Activated CD8-positive, alpha-beta memory T cell treated with anti-CD3 and anti-CD28 coated beads for 4 hours (primary cell): ENCODE measurements at regions not wholly inside any gene's neighbourhood (a gene's known extent, or its start where the extent isn't known, plus 50 kb on each side); places are given as distances from the start of the nearest gene placed in this dataset.

Experiments used
- DNase-seq, 2 donors: peaks; one replicate each; pipeline ENCODE4 v3.0.0-alpha.2; 2020; ENCODE audit warnings: low read depth in 2 of 2

DNA sequence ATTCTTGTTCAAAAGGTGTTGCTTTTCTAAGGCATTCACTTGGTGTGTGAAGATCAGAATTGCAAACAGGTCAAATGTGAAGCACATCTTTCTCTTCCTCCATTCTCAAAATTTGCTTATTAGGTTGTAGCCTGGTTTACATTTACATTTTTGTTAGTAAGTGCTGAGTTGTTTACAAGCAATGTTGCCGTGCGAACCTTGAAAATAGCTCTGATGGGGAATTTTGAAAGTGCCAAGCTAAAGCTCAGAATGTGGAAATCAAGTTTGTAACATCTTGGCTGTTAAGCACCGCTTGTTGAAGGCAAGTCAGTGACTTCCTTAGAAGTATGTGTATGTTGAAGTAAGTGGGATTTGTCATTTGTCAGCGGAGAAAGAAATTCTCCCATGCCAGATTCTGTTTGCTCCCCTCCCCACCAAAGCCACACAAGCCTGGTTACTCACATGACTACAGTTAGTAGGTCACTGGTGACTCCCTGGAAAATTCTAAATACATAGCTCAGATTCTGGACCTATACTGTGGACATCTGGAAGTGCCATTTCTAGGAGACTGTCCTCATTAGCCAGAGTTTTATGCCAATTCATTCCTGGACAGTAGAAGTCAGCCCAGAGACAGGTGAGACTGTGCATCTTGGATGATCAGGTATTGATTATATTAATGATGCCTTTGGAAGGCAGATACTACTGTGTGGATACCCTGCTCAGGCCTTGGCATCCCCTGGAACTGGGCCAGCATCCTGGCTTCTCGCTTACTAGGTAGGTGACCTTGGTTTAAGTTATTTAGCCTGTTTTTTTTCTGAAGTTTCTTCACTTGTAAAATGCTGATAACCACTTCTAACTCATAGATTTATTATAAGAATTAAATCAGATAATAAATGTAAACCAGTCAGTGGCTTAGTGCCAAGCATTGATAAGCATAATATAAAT, 390.6 kb upstream of the SEMA6D start:
- DNase-seq: no peak

DNA sequence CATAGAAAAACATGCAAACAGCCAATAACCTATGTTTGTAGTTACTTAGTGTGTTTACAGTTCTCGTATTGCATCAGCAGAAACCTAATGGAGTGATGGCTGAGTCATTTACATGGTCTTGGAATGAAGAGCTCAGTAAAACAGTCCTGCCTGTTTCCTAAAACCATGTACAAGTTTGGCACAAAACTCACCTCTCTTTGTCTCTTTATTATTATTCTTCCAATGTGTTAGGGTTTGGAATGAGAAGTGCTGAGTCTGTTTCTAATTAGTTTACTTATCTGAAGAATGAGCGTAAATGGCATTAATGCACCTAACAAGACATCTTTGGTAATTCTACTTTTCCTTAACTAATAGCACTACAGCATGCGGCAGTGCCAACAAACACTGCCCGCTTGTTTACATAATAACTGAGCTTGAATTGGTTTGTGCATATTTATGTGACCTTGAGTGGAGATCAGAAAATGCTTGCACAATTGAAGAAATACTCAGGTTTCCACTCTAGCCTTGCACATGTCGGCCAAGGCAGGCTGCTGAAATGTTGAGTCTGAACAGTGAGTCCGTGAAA, 385.4 kb upstream of the SEMA6D start:
- no peak for DNase-seq

DNA sequence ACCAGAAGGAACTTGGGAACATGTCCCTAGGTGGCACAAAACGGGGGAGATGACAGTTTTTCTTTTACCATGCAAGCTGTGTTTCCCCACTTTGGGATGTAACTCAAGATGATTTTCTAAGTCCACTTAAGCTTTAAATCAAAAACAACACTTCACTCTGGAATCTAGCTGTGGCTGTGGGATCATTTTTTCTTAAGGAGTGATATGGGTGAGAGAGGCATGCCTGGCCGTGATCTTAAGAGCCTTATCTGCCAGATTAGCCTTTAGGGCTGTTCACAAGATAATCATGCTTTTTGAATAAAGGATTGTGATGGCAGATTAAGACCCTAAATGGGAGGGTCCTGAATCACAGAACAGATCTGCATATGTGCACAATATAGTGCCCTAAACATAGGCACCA, 384.8 kb upstream of the SEMA6D start:
- no peak for DNase-seq

DNA sequence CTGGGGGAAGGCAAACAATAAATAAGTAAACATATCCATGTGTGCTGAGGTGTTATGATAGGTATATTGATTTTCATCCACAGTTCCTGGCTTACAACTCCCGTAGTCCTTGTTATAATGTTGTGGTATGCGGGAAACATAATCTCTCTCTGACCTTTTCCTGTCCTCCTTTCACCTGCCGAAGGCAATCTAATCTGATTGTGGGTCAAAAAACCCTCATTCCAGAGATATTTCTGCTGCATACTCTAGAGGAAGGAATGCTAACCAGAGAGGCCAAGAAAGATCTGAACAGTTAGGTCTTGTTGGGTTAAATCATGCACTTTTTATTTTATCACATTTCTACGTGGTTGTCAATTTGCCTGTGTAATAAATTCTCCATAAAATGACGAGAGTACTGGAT, 383.6 kb upstream of the SEMA6D start:
- DNase-seq: no peak

DNA sequence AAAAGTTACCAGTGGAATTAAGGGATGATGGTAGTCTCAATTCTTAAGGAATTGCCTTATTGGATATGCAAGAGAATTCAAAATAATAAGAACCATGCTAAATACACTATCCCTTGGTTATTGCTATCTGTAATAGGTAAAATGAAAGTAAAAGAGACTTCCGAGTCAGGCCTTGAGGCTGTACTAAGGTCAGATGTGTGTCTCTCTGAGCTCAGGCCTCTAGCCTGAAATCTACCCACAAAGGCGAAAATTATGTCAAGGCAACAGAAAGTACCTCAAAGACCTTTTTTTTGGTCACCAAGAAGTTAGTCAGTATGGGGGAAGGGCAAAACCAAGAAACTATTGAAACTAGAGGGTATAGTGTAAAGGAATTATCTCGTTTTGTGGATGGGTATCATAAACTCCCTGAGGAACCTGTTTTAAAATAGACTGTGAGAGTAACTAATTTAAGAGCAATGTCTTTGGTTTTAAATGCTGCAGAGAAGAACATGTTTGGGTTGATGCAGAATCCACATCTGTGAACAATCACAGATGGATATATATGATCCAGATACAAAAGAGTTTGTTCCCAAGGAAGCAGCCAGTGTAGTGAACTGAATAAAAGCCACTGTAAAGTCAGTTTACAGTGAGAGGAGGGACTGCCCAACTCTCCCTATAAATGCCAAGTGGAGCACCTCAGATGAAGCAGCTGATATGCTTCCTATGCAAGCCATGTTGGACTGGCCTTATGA, 382.3 kb upstream of the SEMA6D start:
- DNase-seq: no peak

DNA sequence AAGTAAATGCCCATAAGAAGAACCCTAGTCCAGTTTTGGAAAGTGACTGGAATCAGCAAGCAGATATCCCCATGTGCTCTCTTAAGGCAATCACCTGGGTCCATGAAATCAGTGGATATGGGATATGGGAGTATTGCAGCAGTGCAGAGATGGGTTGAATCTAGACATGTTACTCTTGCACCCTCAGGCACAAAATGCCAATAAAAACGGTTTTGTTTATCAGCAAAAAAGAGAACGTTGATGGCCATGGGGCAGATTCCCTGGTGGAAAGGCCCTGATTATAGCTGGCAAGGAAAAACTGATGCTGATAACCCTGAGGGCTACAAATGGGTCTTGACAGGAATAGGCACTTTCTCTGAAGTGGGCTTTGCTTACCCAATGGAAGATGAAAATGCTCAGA, 380.2 kb upstream of the SEMA6D start:
- DNase-seq: no peak

DNA sequence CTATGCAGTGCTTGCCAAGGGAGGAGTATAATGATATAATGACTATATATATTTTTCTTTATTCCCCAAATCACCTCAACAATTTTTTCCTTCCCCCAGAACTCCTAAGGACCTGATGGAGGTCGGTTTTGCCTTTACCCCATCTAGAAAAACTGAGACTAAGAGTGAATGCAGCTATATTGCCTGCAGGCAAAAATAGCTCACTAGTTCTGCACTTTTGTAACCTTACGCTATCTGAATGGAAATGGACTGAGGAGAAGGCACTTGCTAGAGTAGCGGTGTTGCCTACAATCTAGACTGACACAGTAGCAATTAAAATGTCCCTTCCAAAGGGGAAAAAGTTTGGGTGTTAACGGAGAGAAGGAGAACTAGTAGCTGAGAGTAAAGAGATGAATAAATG, 379.5 kb upstream of the SEMA6D start:
- no peak for DNase-seq

DNA sequence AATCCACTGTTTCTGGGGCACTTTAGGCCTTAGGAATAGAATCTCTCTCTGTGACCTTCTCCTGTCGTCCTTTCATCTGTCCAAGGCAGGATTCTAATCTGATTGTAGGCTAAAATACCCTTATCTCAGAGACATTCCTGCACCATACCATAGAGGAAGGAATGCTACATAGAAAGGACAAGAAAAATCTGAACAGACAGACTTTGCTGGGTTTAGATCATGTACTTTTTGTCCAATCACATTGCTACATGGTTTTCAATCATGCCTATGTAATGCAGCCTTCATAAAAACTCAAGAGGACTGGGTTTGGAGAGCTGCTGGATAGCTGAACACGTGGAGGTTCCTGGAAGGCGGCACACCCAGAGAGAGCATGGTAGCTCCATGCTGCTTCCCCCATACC, 378.5 kb upstream of the SEMA6D start:
- DNase-seq: no peak

DNA sequence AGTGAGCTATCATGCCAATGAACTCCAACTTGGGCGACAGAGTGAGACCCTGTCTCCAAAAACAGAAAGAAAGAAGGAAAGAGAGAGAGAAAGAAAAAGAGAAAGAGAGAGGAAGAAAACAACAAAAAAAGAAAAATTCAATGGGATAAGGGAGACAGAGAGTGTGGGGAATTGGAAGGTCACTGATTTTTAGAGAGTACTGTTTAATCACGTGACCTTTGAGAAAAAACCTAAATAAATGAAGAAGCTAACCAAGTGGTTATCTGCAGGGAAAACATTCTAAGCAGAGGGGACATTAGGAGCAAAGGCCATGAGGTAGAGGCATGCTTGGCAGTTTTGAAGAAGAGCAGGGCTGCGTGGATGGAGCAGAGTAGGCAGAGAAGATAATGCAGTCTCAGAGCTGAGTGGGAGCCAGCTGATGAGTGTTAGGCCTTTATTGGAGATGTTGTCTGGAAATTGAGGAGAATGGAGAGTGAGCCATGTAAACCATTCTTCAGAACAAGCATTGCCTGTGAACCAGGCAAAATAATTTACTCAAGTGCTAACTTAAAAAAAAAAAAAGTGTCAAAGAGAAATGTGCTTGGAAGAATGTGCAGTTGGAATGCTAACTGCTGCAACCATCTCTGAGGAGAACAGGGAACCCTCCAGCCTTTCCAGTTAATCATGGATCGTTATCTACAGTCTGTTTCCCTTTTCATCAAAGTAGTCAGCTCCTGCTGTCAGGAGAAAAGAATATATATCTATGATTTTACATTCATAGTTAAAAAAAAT, 377.3 kb upstream of the SEMA6D start:
- DNase-seq: no peak

DNA sequence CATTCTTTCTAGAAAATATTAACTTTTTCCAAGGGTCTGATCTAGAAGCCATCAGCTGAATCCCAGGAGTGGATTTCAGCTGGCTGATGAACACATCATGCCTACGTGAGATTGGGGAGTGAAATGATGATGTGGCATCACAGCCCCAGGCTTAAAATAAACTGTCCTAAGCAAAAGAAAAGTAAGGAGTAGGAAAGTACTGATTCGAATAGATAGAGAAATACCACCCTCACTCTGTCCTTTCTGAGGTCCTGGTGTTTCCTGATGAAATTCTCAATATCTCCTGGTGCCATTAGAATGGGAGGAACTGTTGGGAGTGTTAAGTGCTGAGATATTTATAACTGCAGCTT, 376.8 kb upstream of the SEMA6D start:
- no peak for DNase-seq

DNA sequence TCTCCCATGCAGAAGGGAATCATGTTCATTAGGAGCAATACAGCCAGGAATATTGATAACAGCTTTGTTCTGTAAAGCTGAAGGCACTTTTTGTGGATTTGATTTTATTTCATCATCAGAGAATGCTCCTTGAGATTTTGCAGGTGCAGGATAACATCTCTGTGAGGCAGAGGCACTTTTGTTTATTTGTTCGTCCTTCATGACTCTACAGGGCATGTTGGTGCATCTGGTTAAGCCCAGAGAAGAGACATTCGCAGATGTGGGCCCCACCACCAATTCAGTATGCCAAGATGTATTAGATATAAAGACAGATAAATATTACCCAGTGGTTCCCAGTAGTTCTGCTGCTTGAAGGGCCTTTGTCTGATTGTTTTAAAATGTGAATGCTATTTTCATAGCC, 368.1 kb upstream of the SEMA6D start:
- no peak for DNase-seq

DNA sequence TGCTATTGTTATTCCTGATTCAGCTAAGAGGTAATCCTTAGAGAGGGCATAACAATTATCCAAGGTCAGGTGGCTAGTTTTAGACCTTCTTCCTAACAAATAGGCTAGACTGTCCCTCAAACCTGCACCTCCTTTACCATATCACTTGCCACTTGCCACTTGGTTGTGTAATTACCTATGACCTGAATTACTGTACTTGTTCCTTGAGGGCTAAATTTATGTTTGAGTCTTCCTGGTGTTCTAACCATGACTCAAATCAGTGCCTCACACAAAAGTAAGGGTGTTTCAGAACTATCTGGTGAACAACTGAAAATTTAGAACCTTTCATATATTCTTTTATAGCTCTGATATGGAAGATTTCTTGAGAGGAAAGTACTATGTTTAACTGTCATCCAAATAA, 365.8 kb upstream of the SEMA6D start:
- DNase-seq: no peak

DNA sequence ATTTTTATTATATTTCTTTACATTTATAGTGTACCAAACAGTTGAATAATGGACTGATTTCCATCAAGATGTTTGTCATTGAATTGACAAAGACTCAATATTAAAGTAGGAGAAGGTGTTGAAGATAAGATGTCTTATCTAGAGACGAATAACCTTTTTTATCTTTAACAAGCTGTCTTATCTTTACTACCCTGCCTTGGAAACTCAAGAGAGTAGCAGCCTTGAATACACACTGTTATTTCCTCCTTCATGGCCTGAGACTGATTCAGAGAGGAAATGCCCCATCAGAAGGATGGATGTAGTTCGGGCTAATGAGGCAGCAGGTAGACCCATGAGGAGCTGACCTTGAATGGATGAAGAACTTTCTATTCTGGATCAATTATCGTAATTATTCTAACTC, 365.1 kb upstream of the SEMA6D start:
- DNase-seq: no peak

DNA sequence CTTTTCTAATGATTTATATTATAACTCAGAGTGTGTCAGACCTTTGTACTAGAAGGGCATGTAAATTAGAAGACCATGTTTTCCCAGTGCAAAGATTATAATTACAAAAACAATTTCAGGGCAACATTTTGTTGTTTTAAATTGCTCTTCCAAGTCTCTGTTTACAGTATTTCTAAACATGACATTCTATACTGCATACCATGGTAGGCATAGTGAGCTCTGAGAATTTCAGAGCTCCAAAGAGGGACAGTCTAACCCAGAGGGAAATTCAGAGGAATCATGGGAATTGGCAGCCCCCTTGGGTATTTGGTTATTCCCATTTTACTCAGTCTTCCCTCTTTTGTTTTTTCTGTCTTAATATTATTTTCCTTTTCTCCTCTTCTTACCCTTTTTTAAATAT, 361.5 kb upstream of the SEMA6D start:
- no peak for DNase-seq

DNA sequence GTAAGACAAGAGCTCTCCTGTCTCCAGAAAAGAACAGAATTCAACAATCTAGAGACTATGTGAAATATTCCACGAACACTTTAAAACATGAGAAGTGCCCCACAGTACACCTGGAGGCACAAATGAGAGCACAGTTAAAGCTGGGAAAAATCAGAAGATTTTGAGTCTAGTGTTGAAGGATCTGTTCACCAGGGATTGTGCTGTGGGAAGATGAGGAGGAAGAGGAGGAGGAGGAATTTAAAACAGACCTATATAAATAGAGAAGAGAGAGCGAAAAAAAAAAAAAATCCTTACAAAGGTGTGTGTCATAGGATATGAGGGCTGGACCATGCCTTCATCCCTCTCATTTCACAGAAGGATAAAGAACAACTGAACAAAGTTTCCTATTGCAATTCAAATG, 361.0 kb upstream of the SEMA6D start:
- DNase-seq: no peak

DNA sequence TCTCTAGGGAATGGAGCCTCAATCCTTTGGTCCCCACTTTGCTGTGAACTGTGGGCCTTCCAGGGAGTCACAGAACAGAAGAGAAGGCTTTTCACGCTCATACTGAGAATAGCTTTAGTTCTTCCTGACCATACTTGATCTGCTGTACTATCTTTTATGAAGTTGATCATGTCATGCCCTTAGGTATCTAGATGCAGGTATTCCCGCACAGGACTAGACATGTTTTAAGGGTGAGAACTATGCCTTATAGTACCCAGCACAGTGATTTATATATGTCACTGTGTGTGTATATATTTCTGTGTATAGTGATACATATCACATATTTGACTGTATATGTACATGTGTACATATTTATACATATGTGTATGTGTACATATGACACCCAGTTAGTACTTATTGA, 358.4 kb upstream of the SEMA6D start:
- no peak for DNase-seq

DNA sequence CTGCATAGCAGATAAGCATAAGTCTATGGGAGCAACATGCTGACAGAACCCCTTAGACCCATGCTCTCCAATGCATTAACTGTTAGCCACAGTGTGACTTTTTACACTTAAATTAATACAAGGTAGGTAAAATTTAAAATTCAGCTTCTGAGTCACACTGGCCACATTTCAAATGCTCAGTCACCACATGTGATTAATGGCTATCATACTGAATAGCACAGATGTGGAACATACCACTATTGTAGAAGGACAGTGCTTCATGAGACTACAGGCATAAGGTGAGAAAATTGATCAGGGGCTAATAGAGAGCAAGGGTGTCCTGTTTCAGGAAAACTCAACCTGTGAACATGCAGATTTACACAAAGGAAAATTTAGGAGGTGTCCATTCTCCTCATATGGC, 357.0 kb upstream of the SEMA6D start:
- no peak for DNase-seq

DNA sequence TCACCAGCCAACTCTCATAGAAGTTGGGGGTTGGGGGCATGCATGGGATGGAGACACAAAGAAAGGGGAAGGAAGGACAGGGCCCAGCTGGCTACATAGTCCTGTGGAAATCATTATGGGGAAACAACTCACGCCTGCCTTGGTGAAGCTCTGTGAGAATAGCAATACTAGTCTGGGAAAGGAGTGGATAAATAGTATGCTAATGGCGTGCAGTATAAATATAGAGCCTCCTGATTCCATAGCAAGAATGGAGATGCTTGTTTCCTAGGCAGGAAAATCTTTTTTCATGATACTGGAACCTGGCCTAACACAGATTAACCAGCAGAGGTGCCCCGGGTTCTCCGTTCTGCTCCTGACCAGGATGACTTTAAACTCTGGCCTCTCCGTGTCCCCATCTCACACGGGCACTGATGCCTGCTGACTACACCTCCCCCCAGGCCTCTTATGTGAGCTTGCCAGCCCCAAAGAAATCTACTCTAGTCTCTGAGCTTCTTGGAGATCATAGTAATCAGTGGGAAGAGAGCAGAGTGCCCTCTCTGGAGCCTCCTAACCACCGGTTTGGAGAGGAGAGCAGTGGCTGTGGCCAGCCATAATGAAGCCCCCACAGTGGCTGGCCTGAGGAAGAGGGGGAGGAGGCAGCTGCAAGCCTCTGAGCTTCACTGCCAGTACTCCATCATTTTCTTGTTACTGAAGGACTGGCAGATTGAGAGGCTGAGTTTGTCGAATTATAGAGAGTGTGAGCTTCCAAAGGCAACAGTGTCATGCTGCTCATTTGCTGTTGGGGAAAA, 355.0 kb upstream of the SEMA6D start:
- no peak for DNase-seq

DNA sequence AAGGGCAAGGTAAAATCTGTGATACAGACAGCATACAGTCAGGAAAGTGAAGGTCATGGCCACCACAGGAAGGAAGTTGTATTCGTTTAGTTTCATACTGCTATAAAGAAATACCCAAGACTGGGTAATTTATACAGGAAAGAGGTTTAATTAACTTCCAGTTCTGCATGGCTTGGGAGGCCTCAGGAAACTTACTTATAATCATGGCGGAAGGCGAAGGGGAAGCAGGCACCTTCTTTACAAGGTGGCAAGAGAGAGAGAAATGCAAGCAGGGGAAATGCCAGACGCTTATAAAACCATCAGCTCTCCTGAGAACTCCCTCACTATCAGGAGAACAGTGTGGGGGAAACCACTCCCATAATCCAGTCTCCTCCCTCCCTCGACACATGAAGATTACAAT, 353.7 kb upstream of the SEMA6D start:
- no peak for DNase-seq

DNA sequence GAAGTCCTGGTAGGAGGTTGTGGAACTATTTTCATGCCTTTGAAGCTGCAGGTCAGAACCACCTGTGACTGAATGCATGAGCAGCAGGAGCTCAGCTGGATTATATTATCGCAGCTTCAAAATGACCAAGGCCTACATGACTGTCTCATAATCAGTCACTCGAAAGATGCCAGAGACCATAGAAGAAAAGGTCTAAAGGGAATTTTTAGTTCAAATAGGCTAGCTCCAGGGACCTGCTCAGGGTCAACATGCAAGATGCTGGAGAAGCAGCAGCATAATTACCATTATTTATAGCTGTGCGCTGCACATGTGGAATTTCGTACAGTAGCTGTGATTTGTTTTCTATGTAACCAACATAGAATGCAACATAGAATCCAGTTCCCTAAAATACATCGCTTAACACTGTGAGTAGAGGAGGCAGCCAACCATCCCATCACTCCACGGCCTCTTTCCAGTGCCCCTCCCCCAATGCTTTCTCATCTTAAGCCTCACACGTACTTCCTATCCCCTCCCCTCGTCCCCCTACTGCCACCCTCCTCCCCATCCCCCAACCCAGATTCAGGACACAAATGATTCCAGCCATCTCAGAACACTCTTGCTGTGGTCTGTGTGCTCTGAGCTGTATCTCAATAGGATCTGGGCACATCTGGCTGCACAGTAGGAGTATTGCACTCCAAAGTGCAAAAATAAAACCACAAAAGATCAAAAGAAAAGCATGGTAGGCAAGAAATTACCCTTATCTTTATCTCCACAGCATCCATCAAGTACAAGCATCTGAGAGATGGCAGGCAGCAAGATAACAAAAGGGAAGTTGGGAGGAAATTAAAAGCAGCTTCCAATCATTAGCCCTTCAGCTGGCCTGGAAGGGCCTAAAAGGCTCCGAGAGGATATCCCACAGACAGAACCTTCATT, 352.8 kb upstream of the SEMA6D start:
- DNase-seq: no peak
